ENCODE measurements at regions not wholly inside any gene's neighbourhood (a gene's known extent, or its start where the extent isn't known, plus 50 kb on each side); places are given as distances from the start of the nearest gene placed in this dataset.

GRCh38 chr11:87924125-87924524, 251.1 kb downstream of the RAB38 start:
- no peak for TF ChIP-seq CTCF (conservative IDR thresholded peaks at IDR 0.05 in 1 of 2, IDR thresholded peaks at IDR 0.05 in 1 of 2; ENCODE audit: low read depth in 1 of 2, low read length in 2 of 2)
- no peak for TF ChIP-seq EZH2 (IDR thresholded peaks at IDR 0.05; ENCODE audit: low read length, missing control alignments)
